ENCODE measurements at regions not wholly inside any gene's neighbourhood (a gene's known extent, or its start where the extent isn't known, plus 50 kb on each side); places are given as distances from the start of the nearest gene placed in this dataset.

DNA sequence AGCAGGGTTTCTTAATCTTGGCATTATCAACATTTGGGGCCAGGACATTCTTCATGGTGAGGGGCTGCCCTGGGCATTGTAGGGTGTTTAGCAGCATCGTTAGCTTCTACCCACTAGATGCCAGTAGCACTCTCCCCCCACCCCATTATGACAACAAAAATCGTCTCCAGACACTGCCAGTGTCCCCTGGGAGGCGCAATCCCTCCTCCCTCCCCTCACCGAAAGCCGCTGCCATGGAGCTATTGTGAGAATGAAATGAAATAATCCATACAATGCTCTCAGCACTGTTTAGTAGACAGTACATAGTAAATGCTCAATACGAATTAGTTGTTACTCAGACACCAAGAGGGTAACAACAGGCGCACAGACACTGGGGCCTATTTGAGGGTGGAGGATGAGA is 502.9 kb downstream of the NPIPA7 start:
- H3K4me3 Mint-ChIP-seq = no peak overlapping the region
- DNase-seq = no peak
- no peaks in the 10 kb centered on the region for H3K9me3 Mint-ChIP-seq
- intact Hi-C loops (cut with micrococcal nuclease) = no loop called here
- CTCF ChIA-PET = no interaction called here
- H3K36me3 Mint-ChIP-seq (ENCODE audit: low read depth) = no peaks in the 10 kb centered on the region
- H3K4me1 Mint-ChIP-seq (ENCODE audit: low read depth) = no peaks in the 10 kb centered on the region
- no peak overlapping the region for H3K27ac Mint-ChIP-seq
- peaks cover 5% of the 10 kb centered on the region for H3K27me3 Mint-ChIP-seq (ENCODE audit: low read depth)

DNA sequence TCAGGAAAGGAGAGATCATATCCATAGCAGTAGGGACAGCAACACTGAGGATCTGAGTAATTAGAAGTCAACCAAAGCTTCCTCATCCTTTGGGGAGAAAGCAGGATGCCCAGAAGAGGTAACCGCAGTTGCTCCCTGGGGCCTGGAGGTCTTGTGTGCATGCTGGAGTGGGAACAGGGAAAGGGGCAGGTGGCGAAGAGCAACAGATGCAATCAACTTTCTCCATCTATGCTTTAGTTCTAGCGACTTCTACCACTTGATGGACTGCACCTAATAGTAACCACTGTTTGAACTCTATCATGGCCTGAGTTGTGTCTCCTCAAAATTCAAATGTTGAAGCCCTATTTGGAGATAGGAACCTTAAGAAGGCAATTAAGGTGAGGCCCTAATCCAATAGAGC is 503.8 kb downstream of the NPIPA7 start:
- Mint-ChIP-seq H3K27ac (no peak overlapping the region), H3K27me3 (ENCODE audit: low read depth) (peaks cover 4% of the 10 kb centered on the region), H3K4me3 (no peak overlapping the region), H3K4me1 (ENCODE audit: low read depth) (no peaks in the 10 kb centered on the region), H3K36me3 (ENCODE audit: low read depth) (no peaks in the 10 kb centered on the region), H3K9me3 (no peaks in the 10 kb centered on the region)
- CTCF ChIA-PET = no interaction called here
- intact Hi-C loops (cut with micrococcal nuclease) = no loop called here
- no peak for DNase-seq

DNA sequence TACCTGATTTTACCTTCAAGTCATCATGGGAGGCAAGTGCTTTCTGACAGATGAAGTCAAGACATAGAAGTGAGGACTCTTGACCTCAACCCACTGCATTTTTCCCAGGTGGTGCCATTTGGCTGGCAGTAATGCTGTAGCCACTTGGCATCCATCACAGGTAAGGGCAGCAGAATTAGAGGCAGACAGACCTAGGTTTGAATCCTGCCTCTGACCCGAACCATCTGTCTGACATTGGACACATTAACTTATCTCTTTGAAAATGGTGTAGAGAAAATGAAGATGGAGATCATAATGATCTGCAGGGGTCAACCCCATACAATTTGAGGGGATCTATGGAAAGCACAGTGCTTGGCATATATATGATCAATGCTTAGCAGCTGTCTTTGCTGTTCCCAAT is 505.5 kb downstream of the NPIPA7 start:
- Mint-ChIP-seq H3K27me3 (ENCODE audit: low read depth) (peaks cover 2% of the 10 kb centered on the region), H3K9me3 (no peaks in the 10 kb centered on the region), H3K4me1 (ENCODE audit: low read depth) (no peaks in the 10 kb centered on the region), H3K4me3 (no peak overlapping the region), H3K36me3 (ENCODE audit: low read depth) (no peaks in the 10 kb centered on the region), H3K27ac (no peak overlapping the region)
- DNase-seq = no peak
- CTCF ChIA-PET = no interaction called here
- intact Hi-C loops (cut with micrococcal nuclease) = no loop called here

DNA sequence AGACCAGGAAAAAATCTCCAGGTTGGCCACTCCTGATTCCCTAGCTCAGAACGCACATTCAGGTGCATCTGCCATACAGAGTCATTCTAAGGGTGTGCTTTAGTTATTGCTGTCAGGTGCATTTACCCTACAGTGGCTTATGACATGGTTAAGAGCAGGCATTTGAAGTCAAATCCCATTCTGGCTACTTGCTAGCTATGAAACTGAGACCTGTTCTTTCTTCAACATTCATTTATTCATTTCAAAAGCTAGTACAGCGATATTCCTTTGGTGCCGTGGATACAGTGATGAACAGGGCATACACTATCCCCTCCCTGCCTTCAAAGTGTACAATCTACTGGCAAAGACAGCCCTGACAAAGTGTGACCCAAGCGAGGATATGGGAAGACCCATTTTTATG is 508.3 kb downstream of the NPIPA7 start:
- no peak for DNase-seq
- H3K9me3 Mint-ChIP-seq = no peaks in the 10 kb centered on the region
- CTCF ChIA-PET = no interaction called here
- intact Hi-C loops (cut with micrococcal nuclease) = no loop called here
- H3K36me3 Mint-ChIP-seq (ENCODE audit: low read depth) = no peaks in the 10 kb centered on the region
- H3K27ac Mint-ChIP-seq = no peak overlapping the region
- H3K27me3 Mint-ChIP-seq (ENCODE audit: low read depth) = no peaks in the 10 kb centered on the region
- no peak overlapping the region for H3K4me3 Mint-ChIP-seq
- H3K4me1 Mint-ChIP-seq (ENCODE audit: low read depth) = no peaks in the 10 kb centered on the region

DNA sequence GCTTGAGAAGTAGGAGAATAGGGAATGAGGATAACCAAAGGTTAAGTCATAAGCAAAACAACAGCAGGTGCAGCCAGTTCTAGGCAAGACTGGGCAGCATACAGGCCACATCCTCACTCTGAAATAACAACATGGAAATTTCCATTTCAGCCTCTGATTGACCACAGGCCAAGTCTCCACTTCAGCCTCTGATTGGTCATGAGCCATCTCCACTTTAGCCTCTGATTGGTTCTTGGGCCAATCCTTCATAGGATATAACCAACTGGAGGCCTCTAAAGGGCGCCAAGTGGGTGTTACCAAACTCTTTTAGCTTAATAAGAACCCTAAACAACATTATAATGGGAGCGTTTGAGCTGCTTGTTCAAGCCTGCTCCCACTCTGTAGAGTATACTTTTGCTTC is 512.0 kb downstream of the NPIPA7 start:
- CTCF ChIA-PET = no interaction called here
- Mint-ChIP-seq H3K4me1 (ENCODE audit: low read depth) (no peaks in the 10 kb centered on the region), H3K27me3 (ENCODE audit: low read depth) (no peaks in the 10 kb centered on the region)

DNA sequence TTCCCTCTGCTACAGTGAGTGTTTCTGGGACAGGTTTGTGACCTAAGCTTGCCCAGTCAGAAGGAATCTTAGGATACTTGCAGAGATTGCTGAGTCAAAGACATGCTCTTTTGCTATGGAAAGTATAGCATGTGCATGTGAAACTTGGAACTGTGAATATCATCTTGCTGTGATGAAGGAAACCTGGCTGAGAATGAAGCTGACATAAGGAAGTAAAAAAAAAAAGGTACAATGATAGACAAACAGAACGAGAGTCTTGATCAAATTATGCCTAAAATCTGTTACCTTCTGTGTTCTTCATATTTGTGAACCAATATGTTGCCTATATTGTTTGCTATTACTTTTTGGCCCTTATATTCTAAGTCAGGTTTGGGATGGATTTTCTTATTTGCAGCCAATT is 525.7 kb downstream of the NPIPA7 start:
- CTCF ChIA-PET = no interaction called here
- H3K4me3 Mint-ChIP-seq = no peak overlapping the region
- no peak for DNase-seq
- peaks cover 6% of the 10 kb centered on the region for H3K27me3 Mint-ChIP-seq (ENCODE audit: low read depth)
- intact Hi-C loops (cut with micrococcal nuclease) = no loop called here
- H3K4me1 Mint-ChIP-seq (ENCODE audit: low read depth) = no peaks in the 10 kb centered on the region
- peaks cover 9% of the 10 kb centered on the region for H3K9me3 Mint-ChIP-seq
- no peak overlapping the region for H3K27ac Mint-ChIP-seq
- peaks cover 2% of the 10 kb centered on the region for H3K36me3 Mint-ChIP-seq (ENCODE audit: low read depth)

More for the DNA sequence above, 512.0 kb downstream of the NPIPA7 start:
- intact Hi-C loops (cut with micrococcal nuclease) = no loop called here
- DNase-seq = no peak
- Mint-ChIP-seq H3K4me3 (no peak overlapping the region), H3K9me3 (no peaks in the 10 kb centered on the region), H3K36me3 (ENCODE audit: low read depth) (no peaks in the 10 kb centered on the region), H3K27ac (no peak overlapping the region)

DNA sequence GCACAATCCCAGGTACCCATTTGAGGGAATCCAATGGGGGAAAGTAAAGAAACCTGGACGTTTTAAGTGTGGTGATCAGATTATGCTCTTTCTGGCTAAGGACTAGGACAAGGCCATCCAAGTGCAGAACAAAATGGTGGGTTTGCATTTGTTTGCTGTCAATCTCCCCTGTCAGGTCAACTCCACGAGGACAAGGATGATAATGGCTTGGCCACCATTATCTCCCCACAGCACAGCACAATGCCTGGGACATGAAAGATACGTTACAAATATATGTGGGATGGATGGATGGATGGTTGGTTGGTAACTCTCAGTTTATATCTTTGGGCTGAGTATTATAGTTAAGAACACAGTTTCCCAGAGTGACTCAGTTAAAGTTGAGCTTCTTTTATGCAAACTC is 526.9 kb downstream of the NPIPA7 start:
- no peak for DNase-seq
- Mint-ChIP-seq H3K4me1 (ENCODE audit: low read depth) (no peaks in the 10 kb centered on the region), H3K9me3 (peaks cover 9% of the 10 kb centered on the region), H3K27ac (no peak overlapping the region), H3K27me3 (ENCODE audit: low read depth) (peaks cover 8% of the 10 kb centered on the region), H3K4me3 (no peak overlapping the region), H3K36me3 (ENCODE audit: low read depth) (peaks cover 2% of the 10 kb centered on the region)
- intact Hi-C loops (cut with micrococcal nuclease) = no loop called here
- CTCF ChIA-PET = no interaction called here

DNA sequence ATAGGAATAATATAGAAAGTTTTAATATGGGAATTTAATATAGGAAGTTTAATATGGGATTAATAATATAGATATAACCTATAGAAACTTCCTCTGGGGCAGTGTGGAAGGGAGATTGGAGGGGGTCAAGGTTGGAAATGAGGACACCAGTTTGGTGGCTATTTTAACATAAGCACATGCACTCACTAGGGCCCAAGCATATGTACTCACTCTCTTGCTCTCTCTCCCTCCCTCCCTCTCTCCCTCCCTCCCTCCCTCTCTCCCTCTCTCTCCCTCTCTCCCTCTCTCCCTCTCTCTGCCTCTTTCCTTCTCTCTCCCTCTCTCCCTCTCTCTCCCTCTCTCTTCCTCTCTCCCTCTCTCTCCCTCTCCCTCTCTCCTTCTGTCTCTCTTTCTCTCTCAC is 528.1 kb downstream of the NPIPA7 start:
- Mint-ChIP-seq H3K36me3 (ENCODE audit: low read depth) (no peaks in the 10 kb centered on the region), H3K27ac (no peak overlapping the region), H3K4me3 (no peak overlapping the region), H3K27me3 (ENCODE audit: low read depth) (peaks cover 8% of the 10 kb centered on the region), H3K9me3 (peaks cover 8% of the 10 kb centered on the region), H3K4me1 (ENCODE audit: low read depth) (no peaks in the 10 kb centered on the region)
- intact Hi-C loops (cut with micrococcal nuclease) = no loop called here
- CTCF ChIA-PET = no interaction called here
- DNase-seq = no peak

DNA sequence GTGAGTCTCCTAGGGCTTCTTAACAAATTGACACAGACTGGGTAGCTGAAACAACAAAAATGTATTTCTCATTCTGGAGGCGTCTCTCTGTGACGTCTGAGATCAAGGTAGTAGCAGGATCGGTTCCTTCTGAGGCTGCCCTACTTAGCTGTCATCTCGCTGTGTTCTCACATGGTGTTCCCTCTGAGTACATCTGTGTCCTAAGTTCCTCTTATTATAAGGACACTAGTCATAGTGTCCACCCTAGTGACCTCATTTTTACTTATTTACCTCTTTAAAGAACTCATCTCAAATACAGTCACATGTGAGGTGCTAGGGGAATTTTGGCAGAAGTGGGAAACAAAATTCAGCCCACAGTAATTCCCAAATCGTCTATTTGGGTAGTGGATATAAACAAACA is 529.1 kb downstream of the NPIPA7 start:
- Mint-ChIP-seq H3K4me1 (ENCODE audit: low read depth) (no peaks in the 10 kb centered on the region), H3K9me3 (peaks cover 5% of the 10 kb centered on the region), H3K27me3 (ENCODE audit: low read depth) (peaks cover 6% of the 10 kb centered on the region), H3K27ac (no peak overlapping the region), H3K36me3 (ENCODE audit: low read depth) (no peaks in the 10 kb centered on the region), H3K4me3 (no peak overlapping the region)
- DNase-seq = no peak
- CTCF ChIA-PET = interaction anchor here (0.6 kb wide), 1 partner anchor 492 kb away, joined by 3 read pairs; no protein-coding TSS in a partner anchor
- intact Hi-C loops (cut with micrococcal nuclease) = no loop called here

DNA sequence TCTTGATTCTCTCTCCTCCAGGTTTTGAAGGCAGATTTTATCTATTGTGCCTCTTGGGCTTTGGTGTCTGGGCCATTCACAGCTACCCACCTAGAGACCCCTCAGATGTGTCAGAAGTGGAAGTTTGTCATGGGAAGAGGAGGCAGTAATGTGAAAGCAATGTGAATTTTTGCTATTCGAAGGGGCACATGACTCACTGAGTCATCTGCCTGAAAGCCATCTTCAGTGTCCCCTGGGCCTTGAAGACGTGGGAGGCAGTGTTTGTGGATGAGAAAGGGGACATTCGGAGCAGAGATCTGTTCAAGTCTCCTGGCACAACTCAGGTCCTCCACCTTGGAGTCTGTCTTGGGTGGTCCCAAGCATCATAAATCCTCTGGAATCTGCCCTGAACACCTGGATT is 530.2 kb downstream of the NPIPA7 start:
- Mint-ChIP-seq H3K9me3 (peaks cover 2% of the 10 kb centered on the region), H3K36me3 (ENCODE audit: low read depth) (no peaks in the 10 kb centered on the region)
- intact Hi-C loops (cut with micrococcal nuclease) = no loop called here

DNA sequence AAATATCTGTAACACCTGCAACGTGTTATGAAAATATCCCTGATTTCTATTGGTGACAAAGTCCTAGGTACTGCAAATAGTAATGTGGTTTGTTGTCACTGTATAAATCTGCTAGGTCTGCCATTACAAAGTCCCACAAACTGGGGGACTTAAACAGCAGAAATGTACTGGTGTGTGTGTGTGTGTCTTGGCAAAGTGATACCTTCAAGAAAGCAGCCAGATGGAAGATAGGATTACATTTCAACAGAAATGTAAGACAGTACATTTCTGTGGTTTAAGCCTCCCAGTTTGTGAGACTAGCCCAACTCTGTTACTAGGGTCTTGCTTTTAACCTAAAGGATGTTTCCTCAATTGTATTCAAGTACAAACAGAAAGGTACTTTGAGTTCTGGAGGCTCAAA is 531.7 kb downstream of the NPIPA7 start:
- Mint-ChIP-seq H3K4me3 (no peak overlapping the region), H3K4me1 (ENCODE audit: low read depth) (no peaks in the 10 kb centered on the region), H3K27ac (no peak overlapping the region), H3K27me3 (ENCODE audit: low read depth) (peaks cover 4% of the 10 kb centered on the region), H3K9me3 (peaks cover 2% of the 10 kb centered on the region), H3K36me3 (ENCODE audit: low read depth) (no peaks in the 10 kb centered on the region)
- DNase-seq = no peak
- intact Hi-C loops (cut with micrococcal nuclease) = no loop called here
- CTCF ChIA-PET = no interaction called here

More for the DNA sequence above, 530.2 kb downstream of the NPIPA7 start:
- H3K4me3 Mint-ChIP-seq = no peak overlapping the region
- DNase-seq = no peak
- H3K27me3 Mint-ChIP-seq (ENCODE audit: low read depth) = peaks cover 4% of the 10 kb centered on the region
- CTCF ChIA-PET = no interaction called here
- no peak overlapping the region for H3K27ac Mint-ChIP-seq
- no peaks in the 10 kb centered on the region for H3K4me1 Mint-ChIP-seq (ENCODE audit: low read depth)

DNA sequence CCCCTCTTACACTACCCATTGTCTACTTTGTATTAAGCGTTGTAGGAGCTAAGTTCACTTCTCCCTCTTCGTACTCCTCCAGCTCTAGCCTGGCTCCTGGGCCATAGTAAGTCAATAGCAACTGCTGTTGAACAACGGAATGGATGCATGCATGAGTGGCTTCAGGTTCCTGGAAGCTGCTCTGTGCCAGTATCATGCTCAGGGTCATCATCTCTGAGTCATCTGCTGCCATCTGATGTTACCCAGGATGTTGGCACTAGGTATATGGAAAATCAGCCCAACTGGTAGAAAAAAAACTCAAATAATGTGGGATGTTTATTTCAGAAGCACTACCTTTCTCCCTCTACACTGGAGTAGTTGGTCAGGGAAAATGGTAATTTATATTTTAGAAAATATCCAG is 536.8 kb downstream of the NPIPA7 start:
- CTCF ChIA-PET = no interaction called here
- Mint-ChIP-seq H3K4me3 (no peak overlapping the region), H3K9me3 (peaks cover 2% of the 10 kb centered on the region), H3K27me3 (ENCODE audit: low read depth) (peaks cover 2% of the 10 kb centered on the region), H3K36me3 (ENCODE audit: low read depth) (no peaks in the 10 kb centered on the region), H3K4me1 (ENCODE audit: low read depth) (no peaks in the 10 kb centered on the region), H3K27ac (no peak overlapping the region)
- no peak for DNase-seq
- intact Hi-C loops (cut with micrococcal nuclease) = no loop called here

DNA sequence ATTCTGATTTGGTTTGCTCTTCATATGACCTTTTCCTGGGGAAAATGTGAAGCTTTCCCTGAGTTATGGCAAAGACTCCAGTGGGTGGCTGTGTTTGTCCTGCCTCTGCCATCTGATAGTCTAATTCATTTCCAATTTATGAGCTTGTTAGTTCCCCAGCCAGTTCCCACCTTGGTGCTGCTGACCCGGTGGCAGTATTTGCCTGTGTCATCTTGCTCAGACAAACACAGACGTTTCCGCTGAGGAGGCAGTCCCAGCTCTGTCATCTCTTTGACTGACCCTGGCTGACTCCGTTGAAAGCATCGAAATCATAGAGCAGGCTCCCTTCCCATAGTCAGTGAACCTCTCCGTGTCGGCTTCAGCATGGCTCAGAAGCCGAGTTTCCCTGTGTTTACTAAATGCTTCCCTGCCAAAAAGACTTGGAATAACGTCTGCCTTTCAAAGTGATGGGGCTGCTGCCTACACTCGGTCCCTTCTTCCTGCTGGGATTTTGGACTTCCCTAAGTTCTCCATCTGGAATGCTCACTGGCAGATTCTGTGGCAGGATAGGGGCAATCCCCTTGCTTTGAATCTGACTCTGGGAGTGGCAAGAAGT is 538.3 kb downstream of the NPIPA7 start:
- H3K4me1 Mint-ChIP-seq (ENCODE audit: low read depth) = no peaks in the 10 kb centered on the region
- intact Hi-C loops (cut with micrococcal nuclease) = no loop called here
- no peaks in the 10 kb centered on the region for H3K9me3 Mint-ChIP-seq
- CTCF ChIA-PET = no interaction called here
- no peaks in the 10 kb centered on the region for H3K36me3 Mint-ChIP-seq (ENCODE audit: low read depth)
- DNase-seq = no peak
- no peak overlapping the region for H3K27ac Mint-ChIP-seq
- H3K4me3 Mint-ChIP-seq = no peak overlapping the region
- H3K27me3 Mint-ChIP-seq (ENCODE audit: low read depth) = peaks cover 2% of the 10 kb centered on the region

DNA sequence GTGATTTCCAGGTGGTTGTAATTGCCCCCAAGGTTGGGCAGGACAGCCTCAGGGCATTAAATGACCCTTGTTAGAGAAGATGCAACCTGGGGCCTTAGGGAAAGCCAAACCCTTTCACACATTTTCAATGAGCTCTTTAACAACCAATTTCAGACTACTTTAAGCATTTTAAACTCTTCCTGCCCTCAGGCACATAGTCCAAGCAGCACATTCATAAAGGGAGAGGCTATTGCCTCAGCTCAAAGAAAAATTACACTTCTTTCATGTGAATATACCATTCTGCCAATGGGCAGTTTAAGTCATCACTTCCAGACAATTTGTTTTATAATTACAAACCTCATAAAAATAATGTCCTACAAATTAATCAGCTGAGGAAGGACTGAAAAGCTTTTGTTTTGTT is 544.5 kb downstream of the NPIPA7 start:
- Mint-ChIP-seq H3K36me3 (ENCODE audit: low read depth) (no peaks in the 10 kb centered on the region), H3K9me3 (no peaks in the 10 kb centered on the region), H3K27ac (no peak overlapping the region), H3K27me3 (ENCODE audit: low read depth) (no peaks in the 10 kb centered on the region), H3K4me1 (ENCODE audit: low read depth) (no peaks in the 10 kb centered on the region), H3K4me3 (no peak overlapping the region)
- no peak for DNase-seq
- CTCF ChIA-PET = no interaction called here
- intact Hi-C loops (cut with micrococcal nuclease) = no loop called here
